Lung microvascular endothelial cell (primary cell): ENCODE measurements at regions not wholly inside any gene's neighbourhood (a gene's known extent, or its start where the extent isn't known, plus 50 kb on each side); places are given as distances from the start of the nearest gene placed in this dataset.

Experiments
- DNase-seq, 2 donors: peaks; one replicate each; pipeline versions ENCODE4 v3.0.0 to v3.0.0-alpha.2; 2010; ENCODE audit warnings: low read depth in 2 of 2

- DNase-seq, result no peak
Measured at GRCh38 chr9:14962193-14962882, 52.1 kb upstream of the FREM1 start.

GRCh38 chr9:14961372-14962068 is 51.3 kb upstream of the FREM1 start:
- DNase-seq, result no peak

- no peak for DNase-seq
Measured at GRCh38 chr9:14960881-14961280, 50.7 kb upstream of the FREM1 start.
